OCI-LY7 (cell line): ENCODE measurements at regions not wholly inside any gene's neighbourhood (a gene's known extent, or its start where the extent isn't known, plus 50 kb on each side); places are given as distances from the start of the nearest gene placed in this dataset.

Experiments
- BruUV-seq: library from RNA; stranded (reverse); fragments of 400-500 nt; replicated peaks from 2 replicates; lab custom pipeline; 2021; lab: Mats Ljungman, UMichigan
- CTCF ChIA-PET: fragments of 300-600 bp; sonication (Branson Sonifier 250); formaldehyde crosslinking; loops from one replicate; lab custom pipeline; 2022; ENCODE audit warnings: antibody characterized with exemption; ENCODE audit not compliant: unreplicated experiment; lab: Charles Lee
- POLR2A ChIA-PET: fragments of 300-600 bp; sonication (Branson Sonifier 250); formaldehyde crosslinking; loops from one replicate; lab custom pipeline; 2022; ENCODE audit warnings: antibody characterized with exemption; lab: Charles Lee
- DNase-seq: peaks from one replicate; pipeline ENCODE4 v3.0.0-alpha.2; 2015; ENCODE audit warnings: low spot score
- H2AFZ ChIP-seq: fragments of 200-600 bp; sonication (generic), shearing (Covaris generic); 2 replicates; pipeline ENCODE4 v1.6.1; 2014; ENCODE audit warnings: mild to moderate bottlenecking, antibody characterized with exemption, low read length, moderate library complexity
- H3K27ac ChIP-seq: fragments of 200-600 bp; sonication (generic); 2 replicates; pipeline ENCODE4 v1.5.1; 2014; ENCODE audit warnings: mixed run types, low read depth, mild to moderate bottlenecking, moderate library complexity, low read length, inconsistent platforms; ENCODE audit not compliant: poor library complexity, severe bottlenecking
- H3K36me3 ChIP-seq: fragments of 200-600 bp; sonication (generic); 2 replicates; pipeline ENCODE4 v1.6.1; 2014; ENCODE audit warnings: mild to moderate bottlenecking, antibody characterized with exemption, low read length, moderate library complexity, mixed read lengths; ENCODE audit not compliant: insufficient read depth
- H3K4me1 ChIP-seq: fragments of 200-600 bp; sonication (generic); 2 replicates; pipeline ENCODE4 v1.5.1; 2014; ENCODE audit warnings: mild to moderate bottlenecking, low read length; ENCODE audit not compliant: insufficient read depth, poor library complexity, severe bottlenecking
- H3K4me2 ChIP-seq: fragments of 200-600 bp; sonication (generic); 2 replicates; pipeline ENCODE4 v1.6.1; 2014; ENCODE audit warnings: mild to moderate bottlenecking, low read length
- H3K4me3 ChIP-seq: fragments of 200-600 bp; sonication (generic); 2 replicates; pipeline ENCODE4 v1.5.1; 2014; ENCODE audit warnings: mild to moderate bottlenecking, low read depth, low read length; ENCODE audit not compliant: poor library complexity, severe bottlenecking
- H3K79me2 ChIP-seq: fragments of 200-600 bp; sonication (generic); 2 replicates; pipeline ENCODE4 v1.6.1; 2016; ENCODE audit warnings: low read depth, mild to moderate bottlenecking, low read length, moderate library complexity, mixed read lengths; ENCODE audit not compliant: insufficient read depth
- H3K9me2 ChIP-seq: fragments of 200-600 bp; sonication (generic); 2 replicates; pipeline ENCODE4 v1.6.1; 2016; ENCODE audit warnings: mild to moderate bottlenecking, low read length, mixed read lengths; ENCODE audit not compliant: insufficient read depth
- H3K9me3 ChIP-seq: fragments of 200-600 bp; sonication (generic); 2 replicates; pipeline ENCODE4 v1.6.1; 2014; ENCODE audit warnings: mild to moderate bottlenecking, mixed run types, low read length, mixed read lengths
- H4K20me1 ChIP-seq: fragments of 200-600 bp; sonication (generic); 2 replicates; pipeline ENCODE4 v1.6.1; 2014; ENCODE audit warnings: mild to moderate bottlenecking, antibody characterized with exemption, low read length, moderate library complexity, mixed read lengths; ENCODE audit not compliant: insufficient read depth
- CTCF ChIP-seq: fragments of 200-600 bp; sonication (generic); conservative IDR thresholded peaks from 2 replicates; pipeline ENCODE4 v1.5.1; 2014; ENCODE audit warnings: mild to moderate bottlenecking, antibody characterized with exemption, low read length, moderate library complexity, mixed read lengths
- EZH2phosphoT487 ChIP-seq: fragments of 200-600 bp; sonication (generic); IDR thresholded peaks from 2 replicates; pipeline ENCODE4 v1.6.1; 2018; ENCODE audit warnings: low read depth, borderline replicate concordance, mild to moderate bottlenecking, mixed run types, antibody characterized with exemption, low read length, moderate library complexity, mixed read lengths
- intact Hi-C: fragments of 100-400 bp; cut with micrococcal nuclease; formaldehyde crosslinking; loops from one replicate; pipeline ENCODE4 v1.10.0; 2022; ENCODE audit not compliant: unreplicated experiment

DNA sequence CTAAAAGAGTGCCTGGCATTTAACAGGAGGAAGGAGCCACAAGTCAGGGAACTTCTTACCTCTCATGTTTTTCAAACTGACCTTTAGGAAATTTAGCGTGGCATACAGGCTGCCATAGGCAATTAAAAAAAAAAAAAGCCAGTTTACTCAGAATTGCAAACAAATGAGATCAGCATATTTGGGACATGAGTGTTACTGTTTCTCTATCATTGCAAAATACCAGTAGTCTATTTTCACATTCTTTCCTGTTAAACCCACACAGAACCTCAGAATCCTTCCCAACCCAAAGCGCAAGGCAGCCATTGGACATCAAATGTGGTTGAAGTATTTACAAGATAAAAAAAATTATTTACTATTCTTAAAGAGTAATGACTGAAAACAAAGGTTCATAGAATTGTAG lies 366.4 kb upstream of the DYNLRB2 start:
- intact Hi-C loops, result no loop called here
- no TSS peak for BruUV-seq
- no peaks in the 10 kb centered on the region for H3K9me2 ChIP-seq
- H3K79me2 ChIP-seq, result no peaks in the 10 kb centered on the region
- no peak overlapping the region for H3K4me2 ChIP-seq
- H3K4me1 ChIP-seq, result no peaks in the 10 kb centered on the region
- no peaks in the 10 kb centered on the region for H4K20me1 ChIP-seq
- H3K36me3 ChIP-seq, result no peaks in the 10 kb centered on the region
- no peak overlapping the region for H2AFZ ChIP-seq
- H3K4me3 ChIP-seq, result no peak overlapping the region
- DNase-seq, result no peak
- POLR2A ChIA-PET, result no interaction called here
- CTCF ChIA-PET, result no interaction called here
- H3K27ac ChIP-seq, result no peak overlapping the region
- TF ChIP-seq CTCF, result no peak
- no peak for TF ChIP-seq EZH2phosphoT487
- no peaks in the 10 kb centered on the region for H3K9me3 ChIP-seq

DNA sequence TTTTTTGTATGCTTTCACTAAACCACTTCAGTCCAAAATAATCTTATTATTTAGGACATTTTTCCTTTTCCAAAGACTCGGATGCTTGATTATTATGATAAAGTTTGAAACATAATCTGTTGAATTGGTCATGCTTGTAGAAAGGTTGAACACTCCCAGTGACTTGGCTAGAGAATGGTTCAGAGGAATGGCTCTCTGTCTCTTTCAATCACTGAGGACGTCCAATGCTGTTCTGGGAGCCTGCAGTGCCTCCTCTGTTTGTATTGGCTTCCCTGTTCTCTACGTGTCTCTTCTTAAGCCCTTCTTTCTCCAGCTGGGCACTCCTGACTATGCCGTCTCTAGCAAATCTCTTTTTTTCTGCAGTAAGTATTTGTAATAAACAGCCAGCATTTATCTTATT lies 369.0 kb upstream of the DYNLRB2 start:
- Histone ChIP-seq H4K20me1 (no peaks in the 10 kb centered on the region), H3K27ac (no peak overlapping the region), H3K9me3 (no peaks in the 10 kb centered on the region), H3K9me2 (no peaks in the 10 kb centered on the region), H2AFZ (no peak overlapping the region), H3K79me2 (no peaks in the 10 kb centered on the region), H3K4me1 (no peaks in the 10 kb centered on the region), H3K4me2 (no peak overlapping the region), H3K4me3 (no peak overlapping the region), H3K36me3 (no peaks in the 10 kb centered on the region)
- POLR2A ChIA-PET, result no interaction called here
- no TSS peak for BruUV-seq
- CTCF ChIA-PET, result no interaction called here
- DNase-seq, result no peak
- intact Hi-C loops, result no loop called here
- TF ChIP-seq EZH2phosphoT487 (no peak), CTCF (no peak)

GRCh38 chr16:80171199-80171598 lies 369.6 kb upstream of the DYNLRB2 start:
- intact Hi-C loops, result no loop called here
- Histone ChIP-seq H3K4me3 (no peak overlapping the region), H4K20me1 (no peaks in the 10 kb centered on the region), H3K9me2 (no peaks in the 10 kb centered on the region), H3K4me1 (no peaks in the 10 kb centered on the region), H3K9me3 (no peaks in the 10 kb centered on the region), H3K79me2 (no peaks in the 10 kb centered on the region), H3K27ac (no peak overlapping the region), H3K4me2 (no peak overlapping the region), H3K36me3 (no peaks in the 10 kb centered on the region), H2AFZ (no peak overlapping the region)
- POLR2A ChIA-PET, result no interaction called here
- CTCF ChIA-PET, result no interaction called here
- TF ChIP-seq CTCF, result no peak
- TF ChIP-seq EZH2phosphoT487, result no peak
- DNase-seq, result no peak
- no TSS peak for BruUV-seq
